ENCODE measurements at regions not wholly inside any gene's neighbourhood (a gene's known extent, or its start where the extent isn't known, plus 50 kb on each side); places are given as distances from the start of the nearest gene placed in this dataset.

DNA sequence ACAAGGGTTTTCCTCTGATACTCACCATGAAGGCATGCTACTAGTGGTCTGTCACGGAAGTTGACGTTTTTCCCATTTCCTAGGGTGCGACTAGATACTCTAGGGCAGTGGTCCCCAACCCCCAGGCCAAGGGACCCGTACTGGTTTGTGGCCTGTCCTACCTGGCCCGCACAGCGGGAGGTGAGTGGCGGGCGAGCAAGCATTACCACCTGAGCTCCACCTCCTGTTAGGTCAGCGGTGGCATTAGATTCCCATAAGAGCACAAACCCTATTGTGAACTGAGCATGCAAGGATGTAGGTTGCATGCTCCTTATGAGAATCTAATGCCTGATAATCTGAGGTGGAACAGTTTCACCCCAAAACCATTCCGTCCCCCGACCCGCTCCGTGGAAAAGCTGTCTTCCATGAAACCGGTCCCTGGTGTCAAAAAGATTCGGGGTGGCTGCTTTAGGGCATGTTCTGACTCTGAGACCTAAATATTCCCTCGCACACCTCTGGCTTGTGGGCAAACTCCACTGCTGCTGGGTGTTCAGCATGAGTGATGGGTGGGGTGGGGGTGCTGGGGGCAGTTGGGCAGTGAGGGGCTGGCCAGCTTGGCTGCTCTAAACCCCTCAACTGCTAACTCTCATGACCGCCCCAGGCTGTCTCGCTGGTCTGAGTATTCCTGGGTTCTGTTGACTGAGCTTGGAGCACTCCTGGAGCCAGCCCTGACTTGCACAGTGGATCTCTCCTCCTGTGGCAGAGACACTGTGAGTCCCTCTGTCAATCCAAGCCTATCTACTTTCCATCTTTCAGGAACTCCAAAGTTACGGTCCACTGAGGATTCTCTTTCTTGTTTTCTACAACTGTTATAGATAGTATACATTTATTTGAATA, 78.3 kb upstream of the NEK6 start:
- H3K9me3 ChIP-seq (ENCODE audit: severe bottlenecking) = peaks cover 2% of the 10 kb centered on the region
- ATAC-seq (ENCODE audit: low read depth) = no peak
- no peaks in the 10 kb centered on the region for H3K36me3 ChIP-seq (ENCODE audit: low read depth)
- H3K4me3 ChIP-seq (ENCODE audit: severe bottlenecking) = no peak overlapping the region
- H3K4me1 ChIP-seq (ENCODE audit: insufficient read depth, poor library complexity, severe bottlenecking) = no peaks in the 10 kb centered on the region
- no peak overlapping the region for H3K27ac ChIP-seq (ENCODE audit: poor library complexity, severe bottlenecking)
- TF ChIP-seq, protein P1, sequence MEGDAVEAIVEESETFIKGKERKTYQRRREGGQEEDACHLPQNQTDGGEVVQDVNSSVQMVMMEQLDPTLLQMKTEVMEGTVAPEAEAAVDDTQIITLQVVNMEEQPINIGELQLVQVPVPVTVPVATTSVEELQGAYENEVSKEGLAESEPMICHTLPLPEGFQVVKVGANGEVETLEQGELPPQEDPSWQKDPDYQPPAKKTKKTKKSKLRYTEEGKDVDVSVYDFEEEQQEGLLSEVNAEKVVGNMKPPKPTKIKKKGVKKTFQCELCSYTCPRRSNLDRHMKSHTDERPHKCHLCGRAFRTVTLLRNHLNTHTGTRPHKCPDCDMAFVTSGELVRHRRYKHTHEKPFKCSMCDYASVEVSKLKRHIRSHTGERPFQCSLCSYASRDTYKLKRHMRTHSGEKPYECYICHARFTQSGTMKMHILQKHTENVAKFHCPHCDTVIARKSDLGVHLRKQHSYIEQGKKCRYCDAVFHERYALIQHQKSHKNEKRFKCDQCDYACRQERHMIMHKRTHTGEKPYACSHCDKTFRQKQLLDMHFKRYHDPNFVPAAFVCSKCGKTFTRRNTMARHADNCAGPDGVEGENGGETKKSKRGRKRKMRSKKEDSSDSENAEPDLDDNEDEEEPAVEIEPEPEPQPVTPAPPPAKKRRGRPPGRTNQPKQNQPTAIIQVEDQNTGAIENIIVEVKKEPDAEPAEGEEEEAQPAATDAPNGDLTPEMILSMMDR (IDR thresholded peaks at IDR 0.05; ENCODE audit: poor library complexity, severe bottlenecking) = no peak
- H3K27me3 ChIP-seq (ENCODE audit: insufficient read depth, poor library complexity, severe bottlenecking) = peaks cover 18% of the 10 kb centered on the region
- no peak for DNase-seq (ENCODE audit: low spot score)

DNA sequence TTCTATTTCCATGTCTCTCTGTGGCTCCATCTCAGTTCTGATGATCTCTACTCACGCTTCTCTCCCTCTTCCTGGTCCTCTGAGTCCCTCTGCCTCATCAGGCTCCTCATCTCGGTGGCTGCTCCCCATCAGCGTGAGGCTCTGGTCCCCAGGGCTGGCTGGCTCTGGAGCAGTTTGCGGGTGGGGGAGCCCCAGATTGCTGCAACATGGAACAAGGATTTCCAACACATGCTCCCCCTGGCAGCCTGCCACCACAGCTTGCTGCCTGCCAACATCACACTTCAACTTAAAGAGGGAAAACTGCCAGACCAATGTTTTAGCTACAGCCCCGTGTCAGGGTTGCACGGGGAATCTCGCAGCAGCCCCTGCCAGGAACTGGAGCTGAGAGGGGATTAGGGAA, 77.2 kb upstream of the NEK6 start:
- no peak overlapping the region for H3K27ac ChIP-seq (ENCODE audit: poor library complexity, severe bottlenecking)
- TF ChIP-seq, protein P1 (IDR thresholded peaks at IDR 0.05; ENCODE audit: poor library complexity, severe bottlenecking) = no peak
- no peaks in the 10 kb centered on the region for H3K4me1 ChIP-seq (ENCODE audit: insufficient read depth, poor library complexity, severe bottlenecking)
- ATAC-seq (ENCODE audit: low read depth) (no peak), DNase-seq (ENCODE audit: low spot score) (no peak)
- peaks cover 2% of the 10 kb centered on the region for H3K9me3 ChIP-seq (ENCODE audit: severe bottlenecking)
- H3K4me3 ChIP-seq (ENCODE audit: severe bottlenecking) = no peak overlapping the region
- peaks cover 18% of the 10 kb centered on the region for H3K27me3 ChIP-seq (ENCODE audit: insufficient read depth, poor library complexity, severe bottlenecking)
- no peaks in the 10 kb centered on the region for H3K36me3 ChIP-seq (ENCODE audit: low read depth)

DNA sequence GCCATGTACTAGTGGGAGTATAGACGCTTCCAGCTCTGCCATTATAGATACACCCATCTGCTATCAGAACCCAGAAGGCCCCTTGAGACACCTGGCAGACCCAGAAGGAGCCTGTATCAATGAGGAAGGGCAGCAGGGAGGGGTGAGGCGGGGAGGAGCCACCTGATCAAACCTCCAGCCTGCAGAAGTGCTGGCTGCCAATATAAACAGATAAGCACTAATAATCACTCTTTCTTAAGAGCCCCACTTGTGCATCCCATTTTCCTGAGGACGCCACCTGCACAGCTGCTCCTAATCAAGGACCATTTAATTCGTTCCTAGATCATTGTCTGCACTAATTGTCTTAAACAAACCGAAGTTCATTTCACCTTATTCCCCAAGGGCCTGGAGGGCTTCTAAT, 75.0 kb upstream of the NEK6 start:
- Histone ChIP-seq H3K36me3 (ENCODE audit: low read depth) (no peaks in the 10 kb centered on the region), H3K27me3 (ENCODE audit: insufficient read depth, poor library complexity, severe bottlenecking) (peaks cover 18% of the 10 kb centered on the region), H3K4me1 (ENCODE audit: insufficient read depth, poor library complexity, severe bottlenecking) (no peaks in the 10 kb centered on the region), H3K4me3 (ENCODE audit: severe bottlenecking) (no peak overlapping the region), H3K27ac (ENCODE audit: poor library complexity, severe bottlenecking) (no peak overlapping the region), H3K9me3 (ENCODE audit: severe bottlenecking) (peaks cover 2% of the 10 kb centered on the region)
- TF ChIP-seq, protein P1 (IDR thresholded peaks at IDR 0.05; ENCODE audit: poor library complexity, severe bottlenecking) = no peak
- DNase-seq (ENCODE audit: low spot score) = no peak
- ATAC-seq (ENCODE audit: low read depth) = no peak

DNA sequence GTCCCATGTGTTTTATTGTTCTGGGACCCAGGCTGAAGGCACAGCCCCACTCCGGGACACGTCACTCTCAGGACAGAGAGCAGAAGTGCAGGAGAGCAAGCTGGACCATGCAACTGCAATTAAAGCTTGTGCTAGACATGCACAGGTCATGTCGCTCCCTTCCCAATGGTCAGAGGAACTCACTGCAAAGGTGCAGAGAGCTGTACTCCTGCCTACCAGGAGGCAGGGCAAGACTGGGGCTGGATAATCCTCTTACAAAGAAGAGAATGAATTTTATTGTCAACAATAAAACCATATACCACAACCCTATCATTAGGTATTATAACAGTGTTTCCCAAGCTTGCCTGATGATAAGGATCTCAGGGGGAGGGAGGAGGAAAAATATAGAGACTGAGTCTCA, 74.0 kb upstream of the NEK6 start:
- DNase-seq (ENCODE audit: low spot score) (no peak), ATAC-seq (ENCODE audit: low read depth) (no peak)
- Histone ChIP-seq H3K27me3 (ENCODE audit: insufficient read depth, poor library complexity, severe bottlenecking) (peaks cover 13% of the 10 kb centered on the region), H3K4me3 (ENCODE audit: severe bottlenecking) (no peak overlapping the region), H3K4me1 (ENCODE audit: insufficient read depth, poor library complexity, severe bottlenecking) (no peaks in the 10 kb centered on the region), H3K27ac (ENCODE audit: poor library complexity, severe bottlenecking) (no peak overlapping the region), H3K36me3 (ENCODE audit: low read depth) (no peaks in the 10 kb centered on the region), H3K9me3 (ENCODE audit: severe bottlenecking) (peaks cover 2% of the 10 kb centered on the region)
- TF ChIP-seq, protein P1 (IDR thresholded peaks at IDR 0.05; ENCODE audit: poor library complexity, severe bottlenecking) = no peak

DNA sequence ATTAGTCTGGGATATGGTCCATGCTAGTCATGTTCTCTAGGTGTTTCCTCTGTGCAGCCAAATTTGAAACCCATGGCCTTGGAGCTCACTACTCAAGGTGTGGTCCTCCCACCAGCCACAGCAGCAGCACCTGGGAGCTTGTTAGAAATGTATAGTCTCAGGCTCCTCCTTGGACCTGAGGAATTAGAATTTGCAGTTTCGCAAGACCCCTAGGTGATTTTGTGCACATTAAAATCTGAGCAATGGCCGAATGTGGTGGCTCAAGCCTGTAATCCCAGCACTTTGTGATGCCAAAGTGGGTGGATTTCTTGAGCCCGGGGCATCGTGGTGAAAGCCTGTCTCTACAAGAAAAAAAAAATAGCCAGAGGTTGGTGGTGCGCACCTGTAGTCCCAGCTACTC, 72.3 kb upstream of the NEK6 start:
- DNase-seq (ENCODE audit: low spot score) (no peak), ATAC-seq (ENCODE audit: low read depth) (no peak)
- no peaks in the 10 kb centered on the region for H3K4me1 ChIP-seq (ENCODE audit: insufficient read depth, poor library complexity, severe bottlenecking)
- H3K27ac ChIP-seq (ENCODE audit: poor library complexity, severe bottlenecking) = no peak overlapping the region
- peaks cover 11% of the 10 kb centered on the region for H3K27me3 ChIP-seq (ENCODE audit: insufficient read depth, poor library complexity, severe bottlenecking)
- TF ChIP-seq, protein P1 (IDR thresholded peaks at IDR 0.05; ENCODE audit: poor library complexity, severe bottlenecking) = no peak
- H3K36me3 ChIP-seq (ENCODE audit: low read depth) = no peaks in the 10 kb centered on the region
- no peak overlapping the region for H3K4me3 ChIP-seq (ENCODE audit: severe bottlenecking)
- peaks cover 2% of the 10 kb centered on the region for H3K9me3 ChIP-seq (ENCODE audit: severe bottlenecking)

All from RWPE2 (cell line).